ENCODE measurements at regions not wholly inside any gene's neighbourhood (a gene's known extent, or its start where the extent isn't known, plus 50 kb on each side); places are given as distances from the start of the nearest gene placed in this dataset.

DNA sequence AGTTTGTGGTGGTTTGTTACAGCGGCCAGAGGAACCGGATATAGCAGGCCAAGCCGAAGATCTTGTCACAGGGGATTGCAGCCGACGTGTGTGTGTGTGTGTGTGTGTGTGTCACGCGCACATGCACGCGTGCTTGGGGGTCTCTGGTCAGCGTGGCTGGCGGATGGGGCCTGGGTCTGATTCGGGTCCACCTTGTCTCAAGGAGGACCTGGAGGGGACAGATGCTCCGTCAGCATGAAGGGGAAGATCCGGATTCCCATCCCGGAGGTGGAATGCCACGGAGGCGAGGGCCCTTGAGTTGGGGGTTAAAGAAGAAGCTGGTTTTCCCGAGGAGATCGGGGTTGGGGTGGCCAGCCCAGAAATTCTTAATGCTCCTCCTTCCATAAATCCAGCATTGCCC, 1237.8 kb downstream of the BRD1 start:
- TF ChIP-seq EP300 (IDR thresholded peaks at IDR 0.05) = no peak
- TF ChIP-seq, protein P1, sequence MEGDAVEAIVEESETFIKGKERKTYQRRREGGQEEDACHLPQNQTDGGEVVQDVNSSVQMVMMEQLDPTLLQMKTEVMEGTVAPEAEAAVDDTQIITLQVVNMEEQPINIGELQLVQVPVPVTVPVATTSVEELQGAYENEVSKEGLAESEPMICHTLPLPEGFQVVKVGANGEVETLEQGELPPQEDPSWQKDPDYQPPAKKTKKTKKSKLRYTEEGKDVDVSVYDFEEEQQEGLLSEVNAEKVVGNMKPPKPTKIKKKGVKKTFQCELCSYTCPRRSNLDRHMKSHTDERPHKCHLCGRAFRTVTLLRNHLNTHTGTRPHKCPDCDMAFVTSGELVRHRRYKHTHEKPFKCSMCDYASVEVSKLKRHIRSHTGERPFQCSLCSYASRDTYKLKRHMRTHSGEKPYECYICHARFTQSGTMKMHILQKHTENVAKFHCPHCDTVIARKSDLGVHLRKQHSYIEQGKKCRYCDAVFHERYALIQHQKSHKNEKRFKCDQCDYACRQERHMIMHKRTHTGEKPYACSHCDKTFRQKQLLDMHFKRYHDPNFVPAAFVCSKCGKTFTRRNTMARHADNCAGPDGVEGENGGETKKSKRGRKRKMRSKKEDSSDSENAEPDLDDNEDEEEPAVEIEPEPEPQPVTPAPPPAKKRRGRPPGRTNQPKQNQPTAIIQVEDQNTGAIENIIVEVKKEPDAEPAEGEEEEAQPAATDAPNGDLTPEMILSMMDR (IDR thresholded peaks at IDR 0.05) = no peak
